ENCODE measurements at regions not wholly inside any gene's neighbourhood (a gene's known extent, or its start where the extent isn't known, plus 50 kb on each side); places are given as distances from the start of the nearest gene placed in this dataset.
A peak's percentile ranks its signal among the peaks of the same experiment; 100 is the strongest.

- Histone ChIP-seq H3K4me1 (no peaks in the 10 kb centered on the region), H3K27ac (no peak overlapping the region), H3K36me3 (no peaks in the 10 kb centered on the region), H3K9me3 (no peaks in the 10 kb centered on the region), H3K27me3 (no peaks in the 10 kb centered on the region), H3K4me3 (no peak overlapping the region)
- TF ChIP-seq CTCF (IDR thresholded peaks at IDR 0.05) = no peak
- intact Hi-C loops (cut with DNase I) = no loop called here
- 45 to 48% methylated on average over 5 of the region's 5 CpGs for WGBS, 2 donors
- ATAC-seq = no peak
- no peak for DNase-seq
Observed at GRCh38 chr13:90187478-90188350, 1159.8 kb upstream of the MIR17HG start.

- 60 to 61% methylated on average over 3 of the region's 3 CpGs for WGBS, 2 donors
- DNase-seq = no peak
Observed at GRCh38 chr13:90188351-90188636, 1159.2 kb upstream of the MIR17HG start.

GRCh38 chr13:90197722-90198121 lies 1149.8 kb upstream of the MIR17HG start:
- intact Hi-C loops (cut with DNase I) = loop anchor here in 1 of 10 donors (10.0 kb wide), 1 partner anchor 1823 kb away; no protein-coding TSS in a partner anchor
- peaks cover 0 to 20% (median 0%) of the 10 kb centered on the region in 11 donors for H3K9me3 ChIP-seq
- 60 to 63% methylated on average over 2 of the region's 2 CpGs for WGBS, 2 donors
- ATAC-seq (no peak), DNase-seq (no peak)
- no peak for TF ChIP-seq CTCF (IDR thresholded peaks at IDR 0.05)
- H3K27me3 ChIP-seq = no peaks in the 10 kb centered on the region
- H3K27ac ChIP-seq = no peak overlapping the region
- no peaks in the 10 kb centered on the region for H3K36me3 ChIP-seq
- H3K4me3 ChIP-seq = no peak overlapping the region
- peaks cover 0 to 14% (median 5%) of the 10 kb centered on the region in 9 donors for H3K4me1 ChIP-seq

More at GRCh38 chr13:90188351-90188636, 1159.2 kb upstream of the MIR17HG start:
- TF ChIP-seq CTCF (IDR thresholded peaks at IDR 0.05) = no peak
- intact Hi-C loops (cut with DNase I) = no loop called here
- Histone ChIP-seq H3K4me1 (no peaks in the 10 kb centered on the region), H3K27ac (no peak overlapping the region), H3K36me3 (no peaks in the 10 kb centered on the region), H3K4me3 (no peak overlapping the region), H3K27me3 (no peaks in the 10 kb centered on the region), H3K9me3 (no peaks in the 10 kb centered on the region)
- ATAC-seq = no peak

- intact Hi-C loops (cut with DNase I) = no loop called here
Observed at GRCh38 chr13:90201202-90201601, 1146.3 kb upstream of the MIR17HG start.

More at GRCh38 chr13:90201202-90201601, 1146.3 kb upstream of the MIR17HG start:
- peak; percentile 52 to 96 (median 88) for ATAC-seq
- Histone ChIP-seq H3K4me1 (peaks cover 0 to 14% (median 5%) of the 10 kb centered on the region in 9 donors), H3K36me3 (no peaks in the 10 kb centered on the region), H3K27ac (peak overlapping the region in 5 of 10 donors; percentile 3 to 39 (median 22)), H3K9me3 (no peaks in the 10 kb centered on the region), H3K4me3 (no peak overlapping the region), H3K27me3 (no peaks in the 10 kb centered on the region)
- 21 to 27% methylated on average over 1 of the region's 1 CpG for WGBS, 2 donors
- no peak for DNase-seq
- TF ChIP-seq CTCF (IDR thresholded peaks at IDR 0.05) = no peak

Measured in heart right ventricle (tissue), 16 donors.